ENCODE measurements at regions not wholly inside any gene's neighbourhood (a gene's known extent, or its start where the extent isn't known, plus 50 kb on each side); places are given as distances from the start of the nearest gene placed in this dataset.
"Not testable (repeated sequence)": the region's sequence is repeated elsewhere in the genome, so short reads cannot be mapped to it uniquely, and the experiment has no call there.

DNA sequence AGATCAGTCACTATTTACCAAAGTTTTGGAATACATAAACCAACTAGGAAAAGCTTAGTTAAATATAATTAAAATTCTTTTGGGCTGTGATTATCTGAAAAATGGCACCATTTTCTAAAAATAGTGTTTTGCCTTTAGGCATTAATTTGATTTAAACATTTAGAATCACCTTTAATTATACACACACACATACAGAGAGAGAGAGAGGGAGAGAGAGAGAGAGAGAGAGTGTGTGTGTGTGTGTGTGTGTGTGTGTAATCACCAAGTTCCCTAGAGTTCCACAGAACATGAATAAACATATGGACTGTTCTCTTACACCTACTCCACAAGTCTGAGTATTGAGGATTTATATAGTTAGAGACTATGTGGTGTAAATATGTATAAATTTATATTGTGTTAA, 141.2 kb upstream of the ATXN1 start:
- no peak for DNase-seq

DNA sequence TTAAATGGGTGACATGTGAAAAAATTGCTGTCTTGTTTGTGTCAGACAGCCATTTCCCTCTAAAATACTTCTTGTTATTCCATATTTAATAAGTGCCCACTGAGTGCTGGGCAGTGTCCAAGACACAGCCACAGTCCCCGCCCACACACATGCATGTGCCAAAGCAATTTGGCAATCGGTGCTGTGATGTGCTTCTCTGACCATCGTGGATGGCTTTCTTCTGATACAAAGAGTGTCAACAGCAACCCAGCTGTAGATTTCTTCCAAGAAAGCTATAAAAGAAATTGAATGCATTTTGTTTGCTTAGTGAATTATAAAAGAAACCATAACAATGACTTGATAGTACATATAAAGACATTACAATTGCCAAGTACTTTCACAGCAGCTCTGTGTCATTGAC, 140.5 kb upstream of the ATXN1 start:
- DNase-seq: no peak

DNA sequence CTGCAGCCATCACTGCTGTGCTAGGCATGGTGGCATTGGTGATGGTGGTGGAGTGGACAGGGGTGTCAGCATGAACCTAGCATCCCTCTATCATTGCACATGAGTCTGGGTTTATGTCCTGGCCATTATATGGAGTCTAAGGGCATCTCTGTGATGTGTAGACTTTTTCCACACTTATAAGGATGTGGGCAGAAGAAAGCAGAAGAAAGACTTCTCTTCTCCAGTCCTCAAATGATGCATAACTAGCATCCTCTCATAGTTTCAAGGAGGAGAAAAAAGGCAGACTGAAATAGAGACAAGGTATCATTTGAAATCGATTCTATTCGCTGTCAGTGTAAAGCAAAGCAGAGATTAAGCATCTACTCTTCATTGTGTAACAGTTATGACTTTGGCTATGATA, 140.0 kb upstream of the ATXN1 start:
- DNase-seq: no peak

DNA sequence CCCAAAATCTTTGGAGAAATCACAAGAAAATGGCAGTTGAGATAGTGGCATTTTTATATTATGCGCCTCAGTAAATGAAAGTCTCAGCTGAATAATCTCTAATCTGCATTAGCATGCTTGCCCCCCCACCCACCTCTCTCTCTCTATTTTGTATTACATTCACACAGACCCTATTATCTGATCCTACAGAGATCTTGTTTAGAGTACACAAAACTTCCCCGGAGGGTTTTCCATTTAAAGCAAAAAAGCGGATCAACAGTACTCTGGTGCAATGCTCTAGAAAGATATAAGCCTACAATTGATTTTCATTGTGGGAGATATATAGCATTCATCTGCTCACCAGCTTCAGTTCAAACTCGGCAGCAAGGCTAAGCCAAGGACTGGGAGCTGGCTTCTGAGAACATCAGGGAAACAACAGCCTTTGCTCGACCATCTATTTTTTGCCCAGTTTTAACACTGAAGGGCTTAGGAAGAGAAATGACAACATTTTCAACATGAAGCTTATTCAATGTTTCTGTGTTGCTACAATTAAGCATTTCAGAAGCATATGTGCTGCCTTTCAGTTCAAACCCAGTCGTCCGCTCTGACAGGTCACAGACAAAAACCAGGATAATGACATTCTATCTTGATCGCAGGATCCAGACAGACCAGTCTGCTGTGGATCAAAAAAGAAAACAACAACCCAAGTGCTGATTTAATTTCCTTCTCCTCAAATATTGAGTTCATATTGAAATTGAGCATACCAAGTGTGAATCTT, 137.6 kb upstream of the ATXN1 start:
- no peak for DNase-seq

DNA sequence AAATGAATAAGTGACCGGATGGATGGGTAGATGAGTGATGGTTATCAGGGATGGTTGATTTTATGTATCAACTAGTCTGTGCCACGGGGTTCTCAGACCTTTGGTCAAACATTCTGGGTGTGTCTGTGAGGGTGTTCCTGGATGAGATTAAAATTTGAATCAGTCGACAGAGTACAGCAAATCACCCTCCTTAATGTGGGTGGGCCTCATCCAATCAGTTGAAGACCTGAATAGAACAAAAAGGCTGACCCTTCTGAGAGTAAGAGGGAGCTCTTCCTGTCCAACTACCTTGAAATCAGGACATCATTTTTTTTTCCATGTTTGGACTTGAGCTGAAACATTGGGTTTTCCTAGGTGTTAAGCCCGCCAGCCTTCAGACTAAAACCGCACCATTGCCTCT, 136.4 kb upstream of the ATXN1 start:
- no peak for DNase-seq

DNA sequence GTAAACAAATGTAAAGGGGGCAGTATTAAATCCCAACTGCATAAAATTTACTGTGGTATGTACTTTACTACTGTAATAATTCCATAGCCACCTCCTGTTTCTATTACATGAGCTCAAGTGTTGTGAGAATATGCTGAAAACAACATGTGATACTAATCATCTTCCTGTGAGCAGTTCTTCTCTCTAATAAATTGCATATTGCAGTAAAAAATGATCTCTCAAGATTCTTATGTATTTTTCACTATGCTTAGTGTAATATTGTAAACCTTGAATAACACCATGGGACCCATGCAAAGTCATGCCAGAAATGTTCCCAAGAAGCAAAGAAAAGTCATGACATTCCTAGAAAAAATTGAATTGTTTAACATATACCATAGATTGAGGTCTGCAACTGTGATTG, 133.0 kb upstream of the ATXN1 start:
- no peak for DNase-seq

DNA sequence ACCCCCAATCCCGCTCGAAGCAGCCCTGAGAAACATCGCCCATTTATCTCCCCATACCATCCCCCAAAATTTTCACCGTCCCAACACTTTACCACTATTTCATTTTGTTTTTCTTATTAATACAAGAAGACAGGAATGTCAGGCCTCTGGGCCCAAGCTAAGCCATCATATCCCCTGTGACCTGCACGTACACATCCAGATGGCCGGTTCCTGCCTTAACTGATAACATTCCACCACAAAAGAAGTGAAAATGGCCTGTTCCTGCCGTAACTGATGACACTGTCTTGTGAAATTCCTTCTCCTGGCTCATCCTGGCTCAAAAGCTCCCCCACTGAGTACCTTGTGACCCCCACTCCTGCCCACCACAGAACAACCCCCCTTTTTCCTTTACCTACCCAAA, 129.8 kb upstream of the ATXN1 start:
- DNase-seq: not testable (repeated sequence)

DNA sequence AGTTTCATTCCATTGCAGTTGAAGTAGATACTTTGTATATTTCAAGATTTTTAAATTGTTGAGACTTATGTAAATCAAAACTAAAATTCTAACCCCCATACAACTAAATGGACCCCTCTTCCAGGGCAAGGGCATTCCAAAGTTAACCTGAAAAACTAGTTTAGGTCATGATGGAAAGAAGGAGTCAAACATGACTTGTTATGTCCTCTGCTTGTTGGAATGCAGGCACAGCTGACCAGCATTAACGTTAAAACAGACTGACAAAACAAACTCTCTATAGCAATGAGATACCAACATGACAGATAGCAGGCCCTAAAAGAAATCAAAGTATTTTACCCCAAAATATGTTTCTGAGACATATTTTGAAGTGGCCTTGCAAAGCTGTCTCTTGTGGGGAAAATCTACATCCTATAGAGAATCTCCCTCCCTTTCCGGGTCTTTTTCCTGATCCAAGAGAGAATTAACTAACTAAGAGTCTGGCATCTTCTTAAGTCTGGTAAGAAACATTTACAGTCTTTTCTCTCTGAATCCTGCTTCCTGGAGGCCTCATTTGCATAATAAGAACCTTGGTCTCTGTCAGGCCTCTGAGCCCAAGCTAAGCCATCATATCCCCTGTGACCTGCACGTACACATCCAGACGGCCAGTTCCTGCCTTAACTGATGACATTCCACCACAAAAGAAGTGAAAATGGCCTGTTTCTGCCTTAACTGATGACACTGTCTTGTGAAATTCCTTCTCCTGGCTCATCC, 124.3 kb upstream of the ATXN1 start:
- no peak for DNase-seq

DNA sequence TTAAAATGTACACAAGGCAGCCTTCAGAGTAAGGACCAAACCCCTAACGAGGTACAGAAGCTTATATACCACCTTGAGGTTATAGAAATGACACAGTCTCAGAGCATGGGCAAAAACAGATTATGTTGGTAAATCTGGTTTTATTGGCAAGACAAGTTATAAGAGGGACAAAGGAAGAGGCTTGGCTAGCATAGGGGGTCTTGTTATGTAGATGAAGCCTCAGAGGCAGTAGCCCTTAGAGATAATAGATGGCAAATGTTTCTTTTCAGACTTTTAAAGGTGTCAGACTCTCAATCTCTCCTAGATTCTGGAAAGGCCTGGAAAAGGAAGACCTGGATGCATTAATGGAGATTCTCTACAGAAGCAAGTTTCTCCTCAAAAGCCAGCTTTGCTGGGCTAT, 123.3 kb upstream of the ATXN1 start:
- DNase-seq: no peak

DNA sequence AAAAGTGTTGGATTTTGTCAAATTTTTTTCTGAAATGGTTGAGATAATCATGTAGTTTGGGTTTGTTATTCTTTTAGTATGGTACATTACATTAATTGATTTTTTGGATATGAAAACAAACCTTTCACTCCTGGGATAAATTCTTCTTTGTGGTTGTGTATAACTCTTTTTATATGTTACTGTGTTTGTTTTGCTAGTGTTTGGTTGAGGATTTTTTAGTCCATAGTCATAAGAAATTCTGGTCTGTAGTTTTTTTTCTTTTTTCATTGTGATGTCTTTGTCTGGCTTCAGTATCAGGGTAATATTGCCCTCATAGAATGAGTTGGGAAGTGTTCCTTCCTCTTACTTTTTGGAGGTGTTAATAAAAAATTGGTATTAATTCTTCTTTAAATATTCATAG, 122.2 kb upstream of the ATXN1 start:
- DNase-seq: no peak

DNA sequence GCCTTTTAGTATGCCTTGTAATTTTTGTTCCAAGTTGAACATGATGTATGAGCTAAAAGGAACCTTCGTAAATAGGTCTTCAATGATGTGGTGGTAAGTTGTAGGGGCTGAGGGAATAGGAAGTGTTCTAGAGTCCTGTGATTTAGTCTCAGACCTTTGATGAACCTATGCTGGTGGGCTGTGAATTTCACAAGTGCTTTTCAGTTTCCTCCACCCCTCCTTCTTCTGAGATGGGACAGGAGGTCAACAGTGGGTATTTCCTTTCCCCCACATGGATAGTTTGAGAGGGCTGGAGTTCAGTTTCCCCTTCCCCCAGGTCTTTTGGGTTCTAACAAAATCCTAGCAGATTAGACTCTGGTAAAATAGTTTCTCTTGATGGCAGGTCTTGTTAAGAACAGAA, 121.0 kb upstream of the ATXN1 start:
- no peak for DNase-seq

DNA sequence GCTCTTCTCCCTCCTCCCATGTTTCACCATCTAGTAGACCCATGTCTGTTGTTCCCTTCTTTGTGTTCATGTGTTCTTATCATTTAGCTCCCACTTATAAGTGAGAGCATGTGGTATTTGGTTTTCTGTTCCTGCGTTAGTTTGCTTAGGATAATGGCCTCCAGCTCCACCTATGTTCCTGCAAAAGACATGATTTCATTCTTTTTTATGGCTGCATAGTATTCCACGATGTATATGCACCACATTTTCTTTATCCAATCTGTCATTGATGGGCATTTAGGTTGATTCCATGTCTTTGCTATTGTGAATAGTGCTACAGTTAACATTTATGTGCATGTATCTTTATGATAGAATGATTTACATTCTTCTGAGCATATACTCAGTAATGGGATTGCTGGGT, 115.6 kb upstream of the ATXN1 start:
- not testable (repeated sequence) for DNase-seq

DNA sequence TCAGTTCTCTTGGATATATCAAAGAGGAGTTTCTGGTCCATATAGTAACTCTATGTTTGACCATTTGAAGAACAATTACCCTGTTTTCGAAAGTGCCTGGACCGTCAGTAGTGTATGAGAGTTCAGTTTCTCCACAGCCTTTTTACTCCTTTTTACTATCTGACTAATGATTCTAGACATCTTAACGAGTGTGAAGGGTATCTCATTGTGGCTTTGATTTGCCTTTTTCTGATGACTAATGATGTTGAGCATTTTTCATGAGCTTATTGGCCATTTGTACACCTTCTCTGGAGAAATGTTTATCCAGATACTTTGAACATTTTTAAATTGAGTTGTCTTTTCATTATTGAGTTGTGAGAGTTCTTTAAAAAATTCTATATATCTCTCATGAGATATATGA, 114.9 kb upstream of the ATXN1 start:
- no peak for DNase-seq

DNA sequence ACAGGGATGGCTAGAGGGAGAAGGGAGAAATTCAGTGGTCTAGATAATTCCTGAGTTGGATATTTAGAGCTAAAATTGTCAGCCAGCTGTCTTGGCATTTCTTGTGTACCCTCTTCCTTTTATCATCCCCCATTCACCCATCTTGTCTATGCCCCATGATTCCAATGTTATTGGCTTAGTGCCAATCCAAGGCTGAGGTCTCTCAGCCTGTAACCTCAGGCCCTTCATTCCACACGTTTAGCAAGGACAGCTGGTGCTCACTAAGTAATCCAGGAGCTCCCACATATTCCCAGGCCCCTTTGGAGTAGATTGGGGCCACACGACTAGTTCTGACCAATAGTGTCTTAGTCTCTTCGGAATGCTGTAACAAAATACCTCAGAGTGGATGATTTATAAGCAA, 112.4 kb upstream of the ATXN1 start:
- no peak for DNase-seq

DNA sequence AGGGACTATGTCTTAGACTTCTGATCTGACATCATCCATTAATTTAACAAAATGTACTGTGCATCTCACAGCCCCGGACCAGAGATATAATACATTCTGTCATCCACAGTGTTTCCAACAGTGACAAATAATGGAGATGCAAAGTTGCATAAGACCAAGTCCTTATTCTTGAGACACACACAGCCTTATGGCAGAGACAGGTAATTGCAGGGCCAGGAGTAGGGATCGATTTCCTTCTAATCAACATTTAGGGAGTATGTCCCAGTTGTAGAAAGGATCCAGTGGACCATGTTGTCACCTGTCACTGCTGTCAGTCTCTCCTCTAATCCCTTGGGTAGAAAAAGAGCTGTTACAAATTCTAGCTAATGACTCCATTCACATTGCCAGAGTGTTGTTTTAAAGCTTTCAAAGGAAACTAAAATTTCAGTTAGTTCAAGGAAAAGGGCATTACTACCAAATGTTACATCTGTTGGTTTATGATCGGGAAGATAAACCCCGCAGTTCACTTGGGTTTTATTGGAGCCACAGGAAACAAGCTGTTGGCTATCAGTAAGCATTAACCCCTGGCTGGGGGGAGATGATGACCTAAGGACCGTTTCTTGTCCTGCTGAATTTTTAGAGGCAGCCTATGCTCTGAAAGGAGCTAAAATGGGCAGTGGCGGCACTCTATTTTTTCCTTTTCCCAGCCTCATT, 111.4 kb upstream of the ATXN1 start:
- no peak for DNase-seq

DNA sequence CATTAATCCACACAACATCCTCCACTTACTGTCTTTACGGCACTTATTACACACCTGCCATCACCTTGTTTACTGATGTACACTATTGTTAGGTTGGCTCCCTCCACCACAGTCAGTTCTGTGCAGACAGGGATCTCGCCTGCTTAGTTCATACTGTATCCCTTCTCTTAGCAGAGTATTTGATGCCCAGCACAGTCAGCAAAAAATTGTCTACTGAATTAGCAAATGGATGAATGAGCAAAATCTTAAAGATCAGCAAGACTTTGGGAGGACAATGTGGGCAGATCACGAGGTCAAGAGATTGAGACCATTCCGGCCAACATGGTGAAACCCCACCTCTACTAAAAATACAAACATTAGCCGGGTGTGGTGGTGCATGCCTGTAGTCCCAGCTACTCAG, 109.8 kb upstream of the ATXN1 start:
- DNase-seq: no peak

DNA sequence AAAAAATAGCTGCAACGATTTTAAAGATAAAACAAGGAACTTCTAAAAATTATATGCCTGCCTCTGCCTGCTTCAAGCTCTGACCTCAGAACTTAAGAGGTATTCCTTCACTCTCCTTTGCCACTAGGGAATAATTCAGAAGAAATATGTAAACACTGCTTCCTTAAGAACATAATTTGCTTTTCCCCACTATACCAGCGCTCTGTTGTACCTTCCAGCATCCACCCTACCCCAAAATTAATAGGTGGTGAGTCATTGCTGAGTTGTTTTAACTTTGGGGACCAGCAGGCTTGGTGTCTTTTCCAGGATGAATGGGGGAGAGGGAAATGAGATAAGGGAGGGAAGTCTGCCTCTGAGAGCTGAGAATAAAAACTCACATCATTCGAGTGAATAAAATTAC, 107.7 kb upstream of the ATXN1 start:
- DNase-seq: no peak

DNA sequence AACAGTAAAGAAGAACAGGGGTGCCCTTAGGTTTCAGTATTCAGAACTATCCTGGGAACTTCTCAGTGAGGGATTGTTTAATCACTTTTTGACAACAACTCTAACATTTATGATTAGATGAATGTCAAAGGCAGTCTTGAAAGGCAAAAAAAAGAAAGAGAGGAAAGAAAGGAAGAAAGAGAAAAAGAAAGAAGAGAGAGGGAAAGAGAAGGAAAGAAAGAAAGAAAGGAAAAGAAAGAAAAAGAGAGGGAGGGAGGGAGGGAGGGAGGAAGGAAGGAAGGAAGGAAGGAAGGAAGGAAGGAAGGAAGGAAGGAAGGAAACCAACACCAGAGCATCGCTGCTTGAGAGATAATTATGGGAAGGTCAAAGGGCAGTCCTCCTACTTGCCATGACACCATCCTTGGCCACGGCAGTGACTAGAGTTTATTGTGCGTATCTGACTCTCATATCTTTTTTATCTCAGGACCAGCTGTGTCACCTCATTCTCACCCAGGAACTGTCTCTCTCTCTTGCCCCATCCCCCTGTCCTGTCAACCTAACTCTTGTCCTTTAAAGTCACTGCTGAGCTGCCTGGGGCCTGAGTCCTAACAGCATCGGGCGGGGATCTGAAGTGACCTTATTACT, 96.8 kb upstream of the ATXN1 start:
- no peak for DNase-seq

DNA sequence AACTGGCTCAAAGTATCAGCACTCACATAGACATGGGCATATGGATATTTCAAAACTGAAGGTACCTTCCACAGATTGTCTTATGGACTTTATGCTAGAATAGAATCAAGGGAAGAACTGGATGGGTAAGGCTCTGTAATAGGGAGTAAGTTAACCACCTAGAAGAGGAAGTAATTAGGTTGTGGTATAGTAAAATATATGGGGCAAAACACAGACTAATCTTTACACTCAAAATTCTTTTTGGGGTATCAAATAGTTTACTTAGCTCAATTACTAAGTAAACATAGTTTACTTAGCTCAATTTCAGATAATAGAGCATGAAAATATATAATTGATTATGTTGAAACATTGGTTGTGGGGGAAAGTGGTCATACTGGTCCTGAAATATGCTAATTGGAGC, 94.2 kb upstream of the ATXN1 start:
- no peak for DNase-seq

DNA sequence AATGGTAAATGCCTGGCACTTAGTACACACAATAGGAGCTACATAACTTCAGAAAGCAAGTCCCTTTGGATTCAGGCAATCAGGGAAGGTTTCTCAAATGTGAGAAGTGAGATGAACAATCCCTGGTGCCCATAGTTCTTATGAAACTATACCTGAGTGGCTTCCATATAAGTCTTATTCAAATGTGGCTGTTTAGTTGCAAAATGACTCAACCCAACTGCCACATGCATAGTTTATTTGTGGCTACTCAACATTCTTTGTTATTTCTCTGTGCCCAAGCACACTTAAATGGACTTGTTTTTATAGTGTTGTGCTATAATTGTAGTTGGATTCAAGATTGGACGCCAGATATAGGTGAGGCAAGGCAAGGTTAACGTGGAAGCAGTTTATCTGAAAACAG, 93.7 kb upstream of the ATXN1 start:
- DNase-seq: no peak

DNA sequence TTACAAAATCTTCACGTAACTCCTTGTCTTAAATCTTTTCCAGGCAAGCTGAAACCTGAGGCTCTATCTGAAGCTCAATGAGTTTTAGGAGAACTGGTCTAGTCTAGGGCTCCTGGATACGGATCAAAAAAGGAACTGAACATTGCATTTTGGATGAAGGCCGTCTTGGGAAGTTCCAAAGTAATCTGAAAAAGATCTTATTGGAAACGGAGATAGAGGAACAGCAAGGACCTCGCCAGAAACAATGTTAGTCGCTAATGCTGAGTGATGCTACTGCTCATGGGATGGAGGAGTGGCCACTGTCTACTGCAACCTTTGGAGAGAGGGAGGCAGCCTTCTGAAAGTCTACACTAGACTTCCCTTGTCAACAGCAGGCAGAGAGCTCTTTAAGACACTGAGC, 91.4 kb upstream of the ATXN1 start:
- DNase-seq: no peak

DNA sequence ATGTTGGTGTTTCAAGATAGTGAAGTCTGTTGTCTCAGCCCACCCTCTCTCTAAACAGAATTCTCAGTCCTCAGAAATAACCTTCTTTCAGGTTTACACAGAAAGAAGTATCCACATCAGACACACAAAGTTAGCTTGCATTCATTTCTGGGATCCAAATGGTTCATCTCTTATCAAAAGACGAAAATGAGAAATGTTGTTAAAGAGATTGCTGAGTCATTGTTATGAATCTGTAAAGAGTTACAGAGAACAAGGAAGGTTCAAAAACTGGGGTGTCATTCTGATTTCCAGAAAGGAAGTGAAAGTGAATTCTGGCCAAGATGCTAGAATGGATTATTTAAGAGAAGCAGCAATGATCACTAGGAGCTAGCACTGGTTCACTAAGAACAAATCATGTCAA, 90.5 kb upstream of the ATXN1 start:
- no peak for DNase-seq

DNA sequence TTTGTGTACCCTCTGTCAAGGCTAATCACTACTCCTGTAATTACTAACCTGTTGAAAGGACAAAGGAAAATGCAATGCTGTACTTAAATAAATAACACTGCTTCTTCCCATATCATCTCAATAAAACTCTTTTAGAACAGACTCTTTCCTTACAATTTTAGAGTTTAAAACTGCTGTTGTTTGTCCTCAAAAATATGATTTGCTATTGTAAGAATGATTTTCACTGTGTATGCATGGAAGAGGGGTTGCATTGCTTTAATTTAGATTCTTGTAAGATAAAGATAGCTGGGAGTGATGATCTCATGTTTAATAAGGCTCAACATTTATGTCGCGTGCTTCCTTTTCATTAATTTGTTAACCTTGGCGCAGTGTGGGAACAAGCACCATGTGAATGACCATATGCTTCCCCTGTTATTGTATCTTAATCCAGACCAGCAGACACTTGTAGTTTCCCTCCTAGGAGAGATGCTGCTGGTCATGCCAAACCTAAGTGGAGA, 89.8 kb upstream of the ATXN1 start:
- no peak for DNase-seq

DNA sequence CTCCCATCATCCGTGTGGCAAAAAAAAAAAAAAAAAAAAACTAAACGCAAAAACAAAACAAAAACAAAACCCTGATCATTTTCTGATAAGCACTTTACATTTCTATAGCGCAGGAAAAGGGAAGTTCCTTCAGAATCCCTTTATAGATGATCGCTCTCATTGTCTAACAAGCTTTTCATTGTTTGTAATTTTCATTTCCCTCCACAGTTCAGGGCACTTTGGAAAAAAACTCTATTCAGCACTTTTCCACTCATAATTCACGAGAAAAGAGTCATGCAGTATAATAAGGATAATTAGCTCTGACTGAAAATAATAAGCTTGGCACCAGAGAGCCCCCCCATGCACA, 89.4 kb upstream of the ATXN1 start:
- DNase-seq: no peak
